K562 (cell line): ENCODE measurements at regions not wholly inside any gene's neighbourhood (a gene's known extent, or its start where the extent isn't known, plus 50 kb on each side); places are given as distances from the start of the nearest gene placed in this dataset.

Experiments used
- ATAC-seq: fragments of 200-7000 bp; cut with Tn5 transposase; 3 replicates; pipeline ENCODE4 v1.9.1; 2020; ENCODE audit warnings: moderate library complexity
- BruUV-seq: library from RNA; stranded (reverse); fragments of 400-500 nt; replicated peaks from 2 replicates; lab custom pipeline; 2021; lab: Mats Ljungman, UMichigan
- CTCF ChIA-PET: fragments of 300-600 bp; formaldehyde crosslinking; extraction: SDS; loops from one replicate; lab custom pipeline; 2021; ENCODE audit warnings: low intra/inter-chr PET ratio; lab: Yijun Ruan, JAX
- POLR2A ChIA-PET: fragments of 300-600, 350-650 bp; sonication (Branson Sonifier 250); formaldehyde crosslinking; extraction: SDS; loops from one replicate; lab custom pipeline; 2021; ENCODE audit warnings: antibody characterized with exemption, inconsistent platforms; lab: Yijun Ruan, JAX
- DNase-seq, 4 experiments: peaks; one replicate each; pipeline versions ENCODE4 v3.0.0 to v3.0.0-alpha.2; 2011 to 2018; ENCODE audit warnings: low spot score in 3 of 4, mixed read lengths in 3 of 4; ENCODE audit errors: extremely low read depth in 1 of 4
- FAIRE-seq: peaks from 2 replicates; lab custom pipeline; 2011; peaks lifted over from hg19 to GRCh38; lab: Jason Lieb, UNC
- H2AFZ ChIP-seq: 2 replicates; pipeline ENCODE4 v1.6.0; 2011; ENCODE audit warnings: low read depth, low read length, control low read depth, inconsistent platforms
- H3K27ac ChIP-seq: fragments of 200-600 bp; 3 replicates; pipeline ENCODE4 v1.8.0; 2011; ENCODE audit warnings: low read depth, mild to moderate bottlenecking, control low read depth, inconsistent platforms, low read length, moderate library complexity, mixed read lengths; ENCODE audit errors: extremely low read depth
- H3K27me3 ChIP-seq, 2 experiments: fragments of 300-600 bp in 1 of 2; 2 replicates in 1 of 2; 3 replicates in 1 of 2; pipeline versions ENCODE4 v1.6.0 to v1.8.0; 2011; ENCODE audit warnings: inconsistent platforms in 2 of 2, low read length in 2 of 2, mild to moderate bottlenecking in 1 of 2, mixed read lengths in 1 of 2, moderate library complexity in 1 of 2; ENCODE audit not compliant: control insufficient read depth in 2 of 2, insufficient read depth in 2 of 2
- H3K36me3 ChIP-seq: fragments of 300-600 bp; 3 replicates; pipeline ENCODE4 v1.8.0; 2011; ENCODE audit warnings: mild to moderate bottlenecking, low read length, inconsistent platforms; ENCODE audit not compliant: control insufficient read depth, insufficient read depth
- H3K4me1 ChIP-seq, 2 experiments: fragments of 200-600 bp in 1 of 2; replicated peaks in 1 of 2; 2 replicates in 1 of 2; 3 replicates in 1 of 2; pipeline versions ENCODE4 v1.5.1 to v1.8.0; 2011; ENCODE audit warnings: inconsistent platforms in 2 of 2, low read length in 2 of 2, mild to moderate bottlenecking in 1 of 2, mixed read lengths in 1 of 2, moderate library complexity in 1 of 2; ENCODE audit not compliant: control insufficient read depth in 2 of 2, insufficient read depth in 2 of 2
- H3K4me2 ChIP-seq: 2 replicates; pipeline ENCODE4 v1.6.1; 2011; ENCODE audit warnings: low read length, control low read depth, inconsistent platforms, mixed read lengths; ENCODE audit not compliant: insufficient read depth
- H3K4me3 ChIP-seq: fragments of 200-600 bp; sonication (generic), shearing (Covaris generic); 2 replicates; pipeline ENCODE4 v1.5.1; 2016; ENCODE audit warnings: control low read depth, inconsistent platforms
- H3K79me2 ChIP-seq: fragments of 200-600 bp; 3 replicates; pipeline ENCODE4 v1.8.0; 2011; ENCODE audit warnings: low read length, inconsistent platforms; ENCODE audit not compliant: control insufficient read depth, insufficient read depth
- H3K9ac ChIP-seq, 2 experiments: 2 replicates each; pipeline versions ENCODE4 v1.6.0 to v1.6.1; 2011; ENCODE audit warnings: low read depth in 2 of 2, low read length in 2 of 2, control low read depth in 1 of 2, inconsistent platforms in 1 of 2, mild to moderate bottlenecking in 1 of 2, mixed read lengths in 1 of 2; ENCODE audit not compliant: insufficient read depth in 1 of 2
- H3K9me1 ChIP-seq: one replicate; pipeline ENCODE4 v1.6.0; 2011; ENCODE audit warnings: inconsistent platforms, mild to moderate bottlenecking, low read length, moderate library complexity; ENCODE audit not compliant: control insufficient read depth, insufficient read depth
- H3K9me3 ChIP-seq: replicated peaks from 2 replicates; pipeline ENCODE4 v1.5.1; 2011; ENCODE audit warnings: low read depth, low read length, inconsistent platforms; ENCODE audit not compliant: control insufficient read depth, insufficient read depth
- H4K20me1 ChIP-seq: replicated peaks from 2 replicates; pipeline ENCODE4 v1.6.1; 2011; ENCODE audit warnings: low read length, inconsistent platforms, mixed read lengths; ENCODE audit not compliant: control insufficient read depth, insufficient read depth
- ARID1B ChIP-seq: fragments of 450-650 bp; IDR thresholded peaks from 2 replicates; pipeline ENCODE4 v1.6.1; 2016; ENCODE audit warnings: antibody characterized with exemption, mild to moderate bottlenecking, inconsistent platforms
- ATF1 ChIP-seq, 2 experiments: fragments of 450-650 bp in 1 of 2; IDR thresholded peaks; 2 replicates each; pipeline ENCODE4 v1.6.1; 2016; ENCODE audit warnings: missing compliant biosample characterization in 1 of 2, missing genetic modification characterization in 1 of 2
- CTBP1 ChIP-seq: fragments of 450-650 bp; IDR thresholded peaks from 2 replicates; pipeline ENCODE4 v1.6.1; 2016; ENCODE audit warnings: borderline replicate concordance
- EP300 ChIP-seq: IDR thresholded peaks from 2 replicates; pipeline ENCODE4 v1.6.1; 2012; ENCODE audit warnings: low read length, improper control_type of control experiment
- FOSL1 ChIP-seq: fragments of 200-800 bp; sonication (Bioruptor generic); conservative IDR thresholded peaks from 2 replicates; pipeline ENCODE4 v1.6.1; 2016; ENCODE audit warnings: missing genetic modification characterization, missing compliant biosample characterization
- FOXJ2 ChIP-seq: fragments of 200-800 bp; sonication (Bioruptor generic); IDR thresholded peaks from 2 replicates; pipeline ENCODE4 v1.6.1; 2016; ENCODE audit warnings: missing genetic modification characterization, missing compliant biosample characterization
- FOXJ3 ChIP-seq: sonication (generic); formaldehyde crosslinking; IDR thresholded peaks from 2 replicates; pipeline ENCODE4 v1.4.0; 2020; ENCODE audit warnings: mild to moderate bottlenecking, missing genetic modification reagents
- GATA2 ChIP-seq: sonication (generic); formaldehyde crosslinking; IDR thresholded peaks from 2 replicates; pipeline ENCODE4 v1.4.0; 2020; ENCODE audit warnings: mild to moderate bottlenecking, missing genetic modification reagents
- JUND ChIP-seq, 2 experiments: IDR thresholded peaks; 2 replicates in 1 of 2; 3 replicates in 1 of 2; pipeline ENCODE4 v1.6.1; 2011; ENCODE audit warnings: borderline replicate concordance in 2 of 2, low read depth in 2 of 2, low read length in 2 of 2, improper control_type of control experiment in 1 of 2, missing biosample characterization in 1 of 2, missing genetic modification characterization in 1 of 2, missing genetic modification reagents in 1 of 2
- MEIS2 ChIP-seq: fragments of 450-650 bp; IDR thresholded peaks from 2 replicates; pipeline ENCODE4 v1.6.1; 2014; ENCODE audit warnings: mild to moderate bottlenecking; ENCODE audit not compliant: partially characterized antibody
- OTX1 ChIP-seq: fragments of 450-650 bp; formaldehyde crosslinking; IDR thresholded peaks from 2 replicates; pipeline ENCODE4 v1.4.0; 2022; ENCODE audit warnings: mild to moderate bottlenecking
- RFX1 ChIP-seq: fragments of 450-650 bp; IDR thresholded peaks from 2 replicates; pipeline ENCODE4 v1.6.1; 2016; ENCODE audit warnings: mild to moderate bottlenecking, moderate library complexity
- SAFB2 ChIP-seq: fragments of 200-400 bp; formaldehyde crosslinking; IDR thresholded peaks from 2 replicates; pipeline ENCODE4 v1.6.1; 2018; ENCODE audit warnings: borderline replicate concordance, low read length, low read depth, moderate library complexity; ENCODE audit not compliant: severe bottlenecking
- SOX6 ChIP-seq: fragments of 450-650 bp; IDR thresholded peaks from 2 replicates; pipeline ENCODE4 v1.6.1; 2014; ENCODE audit warnings: mild to moderate bottlenecking
- STAT5A ChIP-seq: IDR thresholded peaks from 2 replicates; pipeline ENCODE4 v1.6.1; 2012; ENCODE audit warnings: low read length, inconsistent platforms, borderline replicate concordance
- TCF3 ChIP-seq: sonication (generic); formaldehyde crosslinking; IDR thresholded peaks from 2 replicates; pipeline ENCODE4 v1.4.0; 2020; ENCODE audit warnings: mild to moderate bottlenecking, missing genetic modification reagents
- ZNF124 ChIP-seq: sonication (generic); formaldehyde crosslinking; IDR thresholded peaks from 2 replicates; pipeline ENCODE4 v1.8.1; 2022; ENCODE audit warnings: missing genetic modification reagents
- WGBS: fragments of 100-300 bp; shearing (Covaris generic); methylation state at CpG from one replicate; pipeline ENCODE4 v1.1.6; 2016; ENCODE audit warnings: low coverage, mixed read lengths; ENCODE audit not compliant: insufficient coverage; ENCODE audit errors: missing lambda C conversion rate; 5-methylcytosine and 5-hydroxymethylcytosine counted together
- in situ Hi-C: fragments of 300-500 bp; cut with MboI; formaldehyde crosslinking; loops from 4 replicates; pipeline ENCODE4 v1.15.0; 2018; ENCODE audit warnings: inconsistent platforms, mixed read lengths
- intact Hi-C: fragments of 100-400 bp; cut with micrococcal nuclease; formaldehyde crosslinking; loops from 2 replicates; pipeline ENCODE4 v1.14.2; 2022
- TF ChIP-seq, protein P1 (sequence below): sonication (generic); formaldehyde crosslinking; IDR thresholded peaks from 2 replicates; pipeline ENCODE4 v1.8.0; 2023; ENCODE audit warnings: mild to moderate bottlenecking, missing genetic modification reagents
- TF ChIP-seq, protein P2 (sequence below): fragments of 450-650 bp; IDR thresholded peaks from 2 replicates; pipeline ENCODE4 v1.6.1; 2016
- TF ChIP-seq, protein P3 (sequence below): sonication (generic); formaldehyde crosslinking; IDR thresholded peaks from 2 replicates; pipeline ENCODE4 v1.8.1; 2022; ENCODE audit warnings: missing genetic modification reagents

DNA sequence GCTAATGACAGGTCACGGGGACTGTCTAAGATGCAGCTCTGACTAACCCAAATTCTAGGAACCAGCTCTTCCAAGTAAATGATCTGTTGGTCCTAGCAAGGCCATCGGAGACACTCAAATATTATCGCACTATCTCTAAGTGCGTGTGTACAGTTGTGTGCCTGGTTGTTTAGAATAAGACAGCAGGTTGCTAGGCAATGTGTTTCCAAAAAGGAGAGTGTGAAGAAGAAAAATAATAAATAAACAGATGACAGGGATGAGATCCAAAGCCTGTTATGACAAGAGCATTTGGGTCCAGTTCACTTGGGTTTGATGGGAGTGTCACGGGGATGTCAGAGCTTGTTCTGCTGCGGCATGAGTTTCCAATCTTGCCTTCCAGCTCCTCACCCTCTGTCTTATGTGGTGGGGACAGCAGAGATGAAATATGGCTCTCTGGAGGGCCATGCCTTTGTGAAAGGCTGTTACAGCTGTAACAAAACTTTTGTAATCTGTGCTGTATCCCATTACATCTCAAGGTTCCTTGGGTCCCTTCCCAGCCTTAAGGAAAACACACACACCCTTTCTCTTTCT lies 127.5 kb upstream of the TNP1 start:
- ChIA-PET POLR2A (no interaction called here), CTCF (no interaction called here)
- Histone ChIP-seq H2AFZ (no peak overlapping the region), H3K36me3 (no peaks in the 10 kb centered on the region), H4K20me1 (no peaks in the 10 kb centered on the region), H3K4me2 (no peak overlapping the region), H3K79me2 (no peaks in the 10 kb centered on the region), H3K4me3 (no peak overlapping the region), H3K27me3 (peaks cover 0 to 9% of the 10 kb centered on the region in 2 experiments; a peak in 3 of 5 replicates), H3K4me1 (peaks cover 0 to 8% of the 10 kb centered on the region in 2 experiments; a peak in 2 of 5 replicates), H3K9me1 (no peaks in the 10 kb centered on the region), H3K27ac (no peak overlapping the region), H3K9ac (no peak overlapping the region), H3K9me3 (no peaks in the 10 kb centered on the region)
- 0% methylated on average over 6 of the region's 6 CpGs for WGBS
- in situ Hi-C loops (loop anchor here (10.0 to 25.0 kb wide), 2 partner anchors 293 to 525 kb away; partner anchors contain the start of gene IGFBP5), intact Hi-C loops (loop anchor here (5.0 kb wide), 1 partner anchor 290 kb away; the partner anchor contains the start of gene IGFBP5)
- ATAC-seq (peak; percentile 28; the same call in 1 of the 3 replicates), FAIRE-seq (no peak), DNase-seq (peak in 3 of 4 experiments; percentile 15 to 47 (median 21))
- TF ChIP-seq, protein P1, sequence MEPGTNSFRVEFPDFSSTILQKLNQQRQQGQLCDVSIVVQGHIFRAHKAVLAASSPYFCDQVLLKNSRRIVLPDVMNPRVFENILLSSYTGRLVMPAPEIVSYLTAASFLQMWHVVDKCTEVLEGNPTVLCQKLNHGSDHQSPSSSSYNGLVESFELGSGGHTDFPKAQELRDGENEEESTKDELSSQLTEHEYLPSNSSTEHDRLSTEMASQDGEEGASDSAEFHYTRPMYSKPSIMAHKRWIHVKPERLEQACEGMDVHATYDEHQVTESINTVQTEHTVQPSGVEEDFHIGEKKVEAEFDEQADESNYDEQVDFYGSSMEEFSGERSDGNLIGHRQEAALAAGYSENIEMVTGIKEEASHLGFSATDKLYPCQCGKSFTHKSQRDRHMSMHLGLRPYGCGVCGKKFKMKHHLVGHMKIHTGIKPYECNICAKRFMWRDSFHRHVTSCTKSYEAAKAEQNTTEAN = no peak
- TF ChIP-seq, protein P2, sequence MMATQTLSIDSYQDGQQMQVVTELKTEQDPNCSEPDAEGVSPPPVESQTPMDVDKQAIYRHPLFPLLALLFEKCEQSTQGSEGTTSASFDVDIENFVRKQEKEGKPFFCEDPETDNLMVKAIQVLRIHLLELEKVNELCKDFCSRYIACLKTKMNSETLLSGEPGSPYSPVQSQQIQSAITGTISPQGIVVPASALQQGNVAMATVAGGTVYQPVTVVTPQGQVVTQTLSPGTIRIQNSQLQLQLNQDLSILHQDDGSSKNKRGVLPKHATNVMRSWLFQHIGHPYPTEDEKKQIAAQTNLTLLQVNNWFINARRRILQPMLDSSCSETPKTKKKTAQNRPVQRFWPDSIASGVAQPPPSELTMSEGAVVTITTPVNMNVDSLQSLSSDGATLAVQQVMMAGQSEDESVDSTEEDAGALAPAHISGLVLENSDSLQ = peak; percentile 20; the same call in 1 of the 2 replicates
- TF ChIP-seq OTX1 (CRISPR knock-in tag) (no peak), STAT5A (0 out of 2 replicates have a peak, but pooled peaks have one; percentile 11), TCF3 (CRISPR knock-in tag) (0 out of 2 replicates have a peak, but pooled peaks have one; percentile 22), FOSL1 (tag) (peak; percentile 70), EP300 (0 out of 2 replicates have a peak, but pooled peaks have one; percentile 9), GATA2 (CRISPR knock-in tag) (peak; percentile 55; the same call in 1 of the 2 replicates), FOXJ3 (CRISPR knock-in tag) (peak; percentile 72), JUND (IDR thresholded peaks at IDR 0.05; ENCODE audit: borderline replicate concordance, low read depth, low read length) (peak; percentile 17; the same call in 1 of the 2 replicates), JUND (tag; IDR thresholded peaks at IDR 0.05; ENCODE audit: borderline replicate concordance, low read depth, low read length) (peak; percentile 40; the same call in 1 of the 3 replicates), ARID1B (0 out of 2 replicates have a peak, but pooled peaks have one; percentile 22), SOX6 (0 out of 2 replicates have a peak, but pooled peaks have one; percentile 12), ATF1 (CRISPR knock-in tag; IDR thresholded peaks at IDR 0.05) (no peak), ATF1 (tag; IDR thresholded peaks at IDR 0.05) (0 out of 2 replicates have a peak, but pooled peaks have one; percentile 27), MEIS2 (peak; percentile 59), CTBP1 (peak; percentile 34; the same call in 1 of the 2 replicates), SAFB2 (no peak), FOXJ2 (tag) (peak; percentile 99), RFX1 (peak; percentile 53), ZNF124 (CRISPR knock-in tag) (no peak)
- TF ChIP-seq, protein P3, sequence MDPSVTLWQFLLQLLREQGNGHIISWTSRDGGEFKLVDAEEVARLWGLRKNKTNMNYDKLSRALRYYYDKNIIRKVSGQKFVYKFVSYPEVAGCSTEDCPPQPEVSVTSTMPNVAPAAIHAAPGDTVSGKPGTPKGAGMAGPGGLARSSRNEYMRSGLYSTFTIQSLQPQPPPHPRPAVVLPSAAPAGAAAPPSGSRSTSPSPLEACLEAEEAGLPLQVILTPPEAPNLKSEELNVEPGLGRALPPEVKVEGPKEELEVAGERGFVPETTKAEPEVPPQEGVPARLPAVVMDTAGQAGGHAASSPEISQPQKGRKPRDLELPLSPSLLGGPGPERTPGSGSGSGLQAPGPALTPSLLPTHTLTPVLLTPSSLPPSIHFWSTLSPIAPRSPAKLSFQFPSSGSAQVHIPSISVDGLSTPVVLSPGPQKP (CRISPR knock-in tag) = no peak
- BruUV-seq = no TSS peak
